ENCODE measurements at regions not wholly inside any gene's neighbourhood (a gene's known extent, or its start where the extent isn't known, plus 50 kb on each side); places are given as distances from the start of the nearest gene placed in this dataset.
A peak's percentile ranks its signal among the peaks of the same experiment; 100 is the strongest.

DNA sequence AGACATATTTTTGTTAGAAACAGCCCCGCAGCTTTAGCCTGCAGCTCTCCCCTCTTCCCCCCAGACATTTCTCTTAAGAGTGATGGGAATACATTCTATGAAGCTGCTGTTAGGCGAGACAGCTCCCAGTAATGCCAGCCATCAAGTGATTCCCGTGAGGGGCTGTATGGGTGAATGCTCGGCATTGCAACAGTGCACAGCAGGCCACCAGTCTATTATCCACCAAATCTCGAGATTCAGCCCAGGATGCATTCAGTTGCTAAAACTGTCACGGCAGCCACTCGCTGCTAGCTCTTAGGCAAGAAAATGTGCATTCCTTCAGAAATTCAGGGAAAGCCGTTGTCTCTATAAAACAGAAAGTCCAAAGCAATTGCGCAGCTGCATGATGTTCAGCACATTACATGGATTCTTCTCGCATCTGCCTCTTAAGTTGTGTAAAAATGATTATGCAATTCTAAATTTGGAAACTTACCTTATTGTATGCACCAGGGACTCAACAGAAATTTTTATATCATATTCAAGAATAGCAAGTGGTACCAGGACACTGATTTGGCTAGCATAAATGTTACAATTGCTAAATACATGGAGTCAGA, 211.3 kb upstream of the ARL4C start (continued):
- TF ChIP-seq CTCF (IDR thresholded peaks at IDR 0.05) (no peak), KDM1A (IDR thresholded peaks at IDR 0.05; ENCODE audit: low read depth) (no peak), RFX5 (IDR thresholded peaks at IDR 0.05) (no peak), EP300 (IDR thresholded peaks at IDR 0.05) (no peak), ZNF302 (CRISPR knock-in tag; IDR thresholded peaks at IDR 0.05) (no peak), EHF (CRISPR knock-in tag; IDR thresholded peaks at IDR 0.05) (no peak), HOXB5 (CRISPR knock-in tag; IDR thresholded peaks at IDR 0.05) (no peak), NPAS2 (CRISPR knock-in tag; IDR thresholded peaks at IDR 0.05; ENCODE audit: borderline replicate concordance) (no peak)

DNA sequence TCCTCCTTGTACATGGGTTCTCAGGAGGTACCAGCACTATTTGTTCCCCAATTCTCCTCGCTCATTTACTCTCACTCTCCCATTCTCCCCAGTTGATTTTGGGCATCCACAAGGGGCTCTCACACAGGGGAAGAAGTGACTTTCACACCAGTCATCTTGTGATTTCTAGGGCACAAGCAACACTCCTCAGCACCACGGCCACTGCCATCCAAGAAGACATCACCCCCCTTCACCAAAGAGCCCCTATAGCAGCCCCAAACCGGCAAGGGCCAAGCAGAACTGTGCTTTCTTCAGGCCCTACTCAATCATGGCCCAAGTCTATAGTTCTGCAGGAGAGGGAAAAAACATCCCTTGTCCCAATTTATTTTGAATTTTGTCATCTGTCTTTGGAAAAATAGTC, 209.2 kb upstream of the ARL4C start:
- ChIA-PET POLR2A (interaction anchor here (0.7 kb wide), 1 partner anchor 34 kb away, joined by 4 read pairs; no protein-coding TSS in a partner anchor), CTCF (no interaction called here)

GRCh38 chr2:234705108-234705507, 208.2 kb upstream of the ARL4C start:
- 92% methylated on average over 3 of the region's 3 CpGs for WGBS (ENCODE audit: missing lambda C conversion rate)
- H3K4me1 ChIP-seq = peaks cover 14% of the 10 kb centered on the region
- FAIRE-seq = no peak
- ChIA-PET CTCF (no interaction called here), POLR2A (no interaction called here)
- ATAC-seq = no peak
- 0 out of 6 replicates have a peak overlapping the region, but pooled peaks of 1 of the 2 experiments have one; percentile 1 for H3K27ac ChIP-seq
- no peak for TF ChIP-seq SREBF2 (IDR thresholded peaks at IDR 0.05)
- no peak for TF ChIP-seq CTCF (IDR thresholded peaks at IDR 0.05)
- no peak for TF ChIP-seq USF2 (IDR thresholded peaks at IDR 0.05)
- no peak for TF ChIP-seq CBX8 (IDR thresholded peaks at IDR 0.05)
- TF ChIP-seq, protein P1, sequence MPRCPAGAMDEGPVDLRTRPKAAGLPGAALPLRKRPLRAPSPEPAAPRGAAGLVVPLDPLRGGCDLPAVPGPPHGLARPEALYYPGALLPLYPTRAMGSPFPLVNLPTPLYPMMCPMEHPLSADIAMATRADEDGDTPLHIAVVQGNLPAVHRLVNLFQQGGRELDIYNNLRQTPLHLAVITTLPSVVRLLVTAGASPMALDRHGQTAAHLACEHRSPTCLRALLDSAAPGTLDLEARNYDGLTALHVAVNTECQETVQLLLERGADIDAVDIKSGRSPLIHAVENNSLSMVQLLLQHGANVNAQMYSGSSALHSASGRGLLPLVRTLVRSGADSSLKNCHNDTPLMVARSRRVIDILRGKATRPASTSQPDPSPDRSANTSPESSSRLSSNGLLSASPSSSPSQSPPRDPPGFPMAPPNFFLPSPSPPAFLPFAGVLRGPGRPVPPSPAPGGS (IDR thresholded peaks at IDR 0.05) = no peak
- no peak for TF ChIP-seq HOXB13 (CRISPR knock-in tag; IDR thresholded peaks at IDR 0.05; ENCODE audit: low read depth)
- TF ChIP-seq, protein P2, sequence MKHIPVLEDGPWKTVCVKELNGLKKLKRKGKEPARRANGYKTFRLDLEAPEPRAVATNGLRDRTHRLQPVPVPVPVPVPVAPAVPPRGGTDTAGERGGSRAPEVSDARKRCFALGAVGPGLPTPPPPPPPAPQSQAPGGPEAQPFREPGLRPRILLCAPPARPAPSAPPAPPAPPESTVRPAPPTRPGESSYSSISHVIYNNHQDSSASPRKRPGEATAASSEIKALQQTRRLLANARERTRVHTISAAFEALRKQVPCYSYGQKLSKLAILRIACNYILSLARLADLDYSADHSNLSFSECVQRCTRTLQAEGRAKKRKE (CRISPR knock-in tag; IDR thresholded peaks at IDR 0.05; ENCODE audit: low read depth) = no peak
- no peak for TF ChIP-seq EHF (CRISPR knock-in tag; IDR thresholded peaks at IDR 0.05)
- TF ChIP-seq EHMT2 (IDR thresholded peaks at IDR 0.05; ENCODE audit: low read depth) = no peak
- TF ChIP-seq BHLHE40 (IDR thresholded peaks at IDR 0.05; ENCODE audit: low read depth, low read length) = no peak
- DNase-seq (ENCODE audit: low read depth in 1 of 2, low spot score in 1 of 2) = no peak
- H3K4me3 ChIP-seq = no peak overlapping the region
- H3K9me3 ChIP-seq = no peaks in the 10 kb centered on the region
- no peak overlapping the region for H3K4me2 ChIP-seq

More for the DNA sequence above, 209.2 kb upstream of the ARL4C start:
- WGBS (ENCODE audit: missing lambda C conversion rate) = 77% methylated on average over 3 of the region's 3 CpGs
- Histone ChIP-seq H3K4me2 (no peak overlapping the region), H3K9me3 (no peaks in the 10 kb centered on the region), H3K4me3 (no peak overlapping the region), H3K27ac (no peak overlapping the region), H3K4me1 (peaks cover 14% of the 10 kb centered on the region)
- DNase-seq (ENCODE audit: low read depth in 1 of 2, low spot score in 1 of 2) (no peak), FAIRE-seq (no peak), ATAC-seq (no peak)
- TF ChIP-seq CTCF (IDR thresholded peaks at IDR 0.05) = no peak
- no peak for TF ChIP-seq CHD4 (IDR thresholded peaks at IDR 0.05; ENCODE audit: borderline replicate concordance)
- TF ChIP-seq, protein P3, sequence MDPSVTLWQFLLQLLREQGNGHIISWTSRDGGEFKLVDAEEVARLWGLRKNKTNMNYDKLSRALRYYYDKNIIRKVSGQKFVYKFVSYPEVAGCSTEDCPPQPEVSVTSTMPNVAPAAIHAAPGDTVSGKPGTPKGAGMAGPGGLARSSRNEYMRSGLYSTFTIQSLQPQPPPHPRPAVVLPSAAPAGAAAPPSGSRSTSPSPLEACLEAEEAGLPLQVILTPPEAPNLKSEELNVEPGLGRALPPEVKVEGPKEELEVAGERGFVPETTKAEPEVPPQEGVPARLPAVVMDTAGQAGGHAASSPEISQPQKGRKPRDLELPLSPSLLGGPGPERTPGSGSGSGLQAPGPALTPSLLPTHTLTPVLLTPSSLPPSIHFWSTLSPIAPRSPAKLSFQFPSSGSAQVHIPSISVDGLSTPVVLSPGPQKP (IDR thresholded peaks at IDR 0.05; ENCODE audit: low read depth, low read length) = no peak
- TF ChIP-seq MAX (IDR thresholded peaks at IDR 0.05) = no peak
